ENCODE measurements at regions not wholly inside any gene's neighbourhood (a gene's known extent, or its start where the extent isn't known, plus 50 kb on each side); places are given as distances from the start of the nearest gene placed in this dataset.

GRCh38 chr12:31210541-31210940 lies 115.4 kb downstream of the SINHCAF start:
- TF ChIP-seq CTCF (IDR thresholded peaks at IDR 0.05) = no peak
- H3K4me1 ChIP-seq = no peaks in the 10 kb centered on the region
- no peak for DNase-seq (ENCODE audit: low spot score)
- no peaks in the 10 kb centered on the region for H3K27me3 ChIP-seq
- no peaks in the 10 kb centered on the region for H3K9me3 ChIP-seq
- no peaks in the 10 kb centered on the region for H3K36me3 ChIP-seq
- H3K27ac ChIP-seq = no peak overlapping the region
- H3K4me3 ChIP-seq = no peak overlapping the region

- Histone ChIP-seq H3K27ac (no peak overlapping the region), H3K4me3 (no peak overlapping the region), H3K9me3 (no peaks in the 10 kb centered on the region), H3K4me1 (no peaks in the 10 kb centered on the region), H3K36me3 (no peaks in the 10 kb centered on the region), H3K27me3 (no peaks in the 10 kb centered on the region)
- no peak for DNase-seq (ENCODE audit: low spot score)
- TF ChIP-seq CTCF (IDR thresholded peaks at IDR 0.05) = no peak
Measured at GRCh38 chr12:31214626-31215517, 111.1 kb downstream of the SINHCAF start.

GRCh38 chr12:31215518-31216232 lies 110.3 kb downstream of the SINHCAF start:
- H3K4me3 ChIP-seq = no peak overlapping the region
- no peaks in the 10 kb centered on the region for H3K36me3 ChIP-seq
- no peaks in the 10 kb centered on the region for H3K9me3 ChIP-seq
- H3K4me1 ChIP-seq = no peaks in the 10 kb centered on the region
- H3K27me3 ChIP-seq = no peaks in the 10 kb centered on the region
- H3K27ac ChIP-seq = no peak overlapping the region
- no peak for DNase-seq (ENCODE audit: low spot score)
- peak in 1 of 2 donors; percentile 27 for TF ChIP-seq CTCF (IDR thresholded peaks at IDR 0.05)

GRCh38 chr12:31216479-31216878 lies 109.5 kb downstream of the SINHCAF start:
- Histone ChIP-seq H3K36me3 (no peaks in the 10 kb centered on the region), H3K9me3 (no peaks in the 10 kb centered on the region), H3K4me1 (no peaks in the 10 kb centered on the region), H3K27ac (no peak overlapping the region), H3K4me3 (no peak overlapping the region), H3K27me3 (no peaks in the 10 kb centered on the region)
- no peak for TF ChIP-seq CTCF (IDR thresholded peaks at IDR 0.05)
- DNase-seq (ENCODE audit: low spot score) = no peak

- Histone ChIP-seq H3K36me3 (no peaks in the 10 kb centered on the region), H3K27ac (no peak overlapping the region), H3K9me3 (no peaks in the 10 kb centered on the region), H3K4me1 (no peaks in the 10 kb centered on the region), H3K4me3 (no peak overlapping the region), H3K27me3 (no peaks in the 10 kb centered on the region)
- TF ChIP-seq CTCF (IDR thresholded peaks at IDR 0.05) = no peak
- no peak for DNase-seq (ENCODE audit: low spot score)
Measured at GRCh38 chr12:31217356-31218130, 108.4 kb downstream of the SINHCAF start.
